Cardiac fibroblast (primary cell): ENCODE measurements at regions not wholly inside any gene's neighbourhood (a gene's known extent, or its start where the extent isn't known, plus 50 kb on each side); places are given as distances from the start of the nearest gene placed in this dataset.
A peak's percentile ranks its signal among the peaks of the same experiment; 100 is the strongest.
"Not testable (repeated sequence)": the region's sequence is repeated elsewhere in the genome, so short reads cannot be mapped to it uniquely, and the experiment has no call there.

ENCODE experiments used
- DNase-seq, 2 donors: peaks; one replicate each; pipeline versions ENCODE4 v3.0.0 to v3.0.0-alpha.2; 2010; ENCODE audit warnings: low read depth in 2 of 2
- H3K4me3 ChIP-seq, 2 donors: replicated peaks in 1 of 2; 1 replicate in 1 of 2; 2 replicates in 1 of 2; pipeline ENCODE4 v1.5.1; 2011; ENCODE audit warnings: low read depth in 2 of 2, low read length in 2 of 2, mild to moderate bottlenecking in 2 of 2, moderate library complexity in 1 of 2
- CTCF ChIP-seq: IDR thresholded peaks from one replicate; pipeline ENCODE4 v1.5.1; 2011; ENCODE audit warnings: low read depth, mild to moderate bottlenecking, low read length, inconsistent platforms

DNA sequence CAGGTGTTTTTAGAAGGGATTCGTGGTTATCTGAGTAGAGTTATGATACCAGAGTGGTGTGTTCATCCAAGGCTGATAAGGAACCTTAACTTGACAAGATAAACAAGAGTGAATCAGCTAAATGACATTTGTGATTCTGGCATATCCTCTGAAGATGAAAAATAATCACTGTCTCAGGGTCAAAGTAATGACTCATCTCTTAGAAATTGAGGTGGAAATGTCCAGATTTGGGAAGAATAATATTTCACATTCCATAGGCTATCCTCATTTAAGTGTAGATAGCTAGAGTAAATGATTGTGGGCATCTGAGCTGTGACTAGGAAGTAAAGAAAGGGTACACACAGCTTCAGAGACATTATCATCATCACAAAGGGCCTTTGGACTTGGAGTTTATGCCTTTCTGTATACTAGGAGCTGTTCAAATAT, 255.7 kb downstream of the GJA1 start:
- no peak overlapping the region for H3K4me3 ChIP-seq
- peak in 1 of 2 donors; percentile 66 for DNase-seq
- TF ChIP-seq CTCF, result no peak

- peak; percentile 35 to 58 for DNase-seq
- TF ChIP-seq CTCF, result no peak
- H3K4me3 ChIP-seq, result no peak overlapping the region
These were observed 258.9 kb downstream of the GJA1 start for GRCh38 chr6:121694389-121694788.

GRCh38 chr6:121694801-121695251, 259.4 kb downstream of the GJA1 start:
- peak; percentile 24 to 70 for DNase-seq
- no peak overlapping the region for H3K4me3 ChIP-seq
- TF ChIP-seq CTCF, result no peak

GRCh38 chr6:121695329-121695728, 259.9 kb downstream of the GJA1 start:
- no peak overlapping the region for H3K4me3 ChIP-seq
- DNase-seq, result no peak
- TF ChIP-seq CTCF, result no peak

DNA sequence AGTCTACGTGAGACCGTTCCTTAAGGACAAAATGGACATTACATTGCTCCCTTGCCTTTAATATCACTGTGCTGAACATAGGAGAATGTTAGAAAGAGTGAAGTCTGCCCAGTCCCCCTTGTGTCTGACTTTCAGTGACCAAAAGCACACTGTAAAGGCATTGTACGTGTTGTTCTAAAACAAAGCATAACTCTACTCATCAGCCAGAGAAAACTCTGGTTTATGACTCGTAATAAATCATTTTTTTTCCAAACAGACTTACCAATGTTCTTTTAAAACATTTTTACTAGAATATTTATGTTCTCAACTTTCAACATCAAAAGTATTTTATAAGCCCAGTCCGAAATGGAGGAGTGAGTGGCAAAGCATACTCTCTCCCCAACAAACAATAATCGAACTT, 262.5 kb downstream of the GJA1 start:
- TF ChIP-seq CTCF, result no peak
- no peak for DNase-seq
- no peak overlapping the region for H3K4me3 ChIP-seq

GRCh38 chr6:121698617-121699016, 263.2 kb downstream of the GJA1 start:
- DNase-seq, result no peak
- no peak overlapping the region for H3K4me3 ChIP-seq
- no peak for TF ChIP-seq CTCF

DNA sequence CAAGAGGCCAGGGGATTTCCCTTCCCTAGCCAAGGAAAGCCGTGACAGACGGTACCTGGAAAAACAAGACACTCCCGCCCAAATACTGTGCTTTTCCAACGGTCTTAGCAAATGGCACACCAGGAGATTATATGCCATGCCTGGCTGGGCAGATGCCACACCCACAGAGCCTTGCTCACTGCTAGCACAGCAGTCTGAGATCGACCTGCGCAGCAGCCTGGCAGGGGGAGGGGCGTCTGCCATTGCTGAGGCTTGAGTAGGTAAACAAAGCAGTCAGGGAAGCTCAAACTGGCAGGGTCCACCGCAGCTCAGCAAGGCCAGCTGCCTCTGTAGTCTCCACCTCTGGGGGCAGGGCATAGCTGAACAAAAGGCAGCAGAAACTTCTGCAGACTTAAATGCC, 267.7 kb downstream of the GJA1 start:
- H3K4me3 ChIP-seq, result not testable (repeated sequence)

More for the DNA sequence above, 267.7 kb downstream of the GJA1 start:
- not testable (repeated sequence) for DNase-seq
